ENCODE measurements at regions not wholly inside any gene's neighbourhood (a gene's known extent, or its start where the extent isn't known, plus 50 kb on each side); places are given as distances from the start of the nearest gene placed in this dataset.

- H3K4me1 ChIP-seq (ENCODE audit: control insufficient read depth in 2 of 2, insufficient read depth in 2 of 2, low read length in 2 of 2): no peaks in the 10 kb centered on the region
- no peaks in the 10 kb centered on the region for H3K36me3 ChIP-seq (replicated peaks in 1 of 2; ENCODE audit: control extremely low read depth in 1 of 2, control insufficient read depth in 1 of 2, extremely low read depth in 1 of 2, insufficient read depth in 2 of 2, low read length in 1 of 2)
- Mint-ChIP-seq H3K9me3 (ENCODE audit: insufficient read depth) (peaks cover 9% of the 10 kb centered on the region), H3K27me3 (no peaks in the 10 kb centered on the region), H3K4me3 (no peak overlapping the region), H3K4me1 (no peaks in the 10 kb centered on the region), H3K27ac (no peak overlapping the region)
- no peak overlapping the region for H3K4me2 ChIP-seq (replicated peaks; ENCODE audit: low read depth, low read length, poor library complexity, severe bottlenecking)
- no peaks in the 10 kb centered on the region for H3K27me3 ChIP-seq (replicated peaks in 1 of 4; ENCODE audit: control extremely low read depth in 1 of 4, control insufficient read depth in 3 of 4, insufficient read depth in 4 of 4, low read length in 3 of 4)
- ChIA-PET CTCF (no interaction called here), POLR2A (no interaction called here)
- no peak overlapping the region for H3K27ac ChIP-seq (ENCODE audit: low read length in 2 of 2)
- TF ChIP-seq CTCF (IDR thresholded peaks at IDR 0.05): no peak
- TF ChIP-seq EZH2 (IDR thresholded peaks at IDR 0.05; ENCODE audit: borderline replicate concordance, insufficient read depth, low read depth, low read length, poor library complexity, severe bottlenecking): no peak
- 91% methylated on average over 7 of the region's 7 CpGs for WGBS (ENCODE audit: insufficient coverage)
- H3K9ac ChIP-seq (ENCODE audit: low read length): no peak overlapping the region
- peaks cover 0 to 5% (median 0%) of the 10 kb centered on the region in 3 donors for H3K9me3 ChIP-seq (ENCODE audit: control extremely low read depth in 1 of 3, control insufficient read depth in 2 of 3, insufficient read depth in 1 of 3, low read length in 2 of 3)
- intact Hi-C loops (cut with micrococcal nuclease): no loop called here
- no peaks in the 10 kb centered on the region for H4K20me1 ChIP-seq (ENCODE audit: control insufficient read depth, insufficient read depth, low read length, poor library complexity, severe bottlenecking)
- ATAC-seq (ENCODE audit: low read depth) (no peak), DNase-seq (no peak)
- no peaks in the 10 kb centered on the region for H3K79me2 ChIP-seq (ENCODE audit: control insufficient read depth, insufficient read depth, low read length)
- no peak overlapping the region for H2AFZ ChIP-seq (ENCODE audit: insufficient read depth, low read depth, low read length, poor library complexity, severe bottlenecking)
- no peak overlapping the region for H3K4me3 ChIP-seq (ENCODE audit: control extremely low read depth in 1 of 5, extremely low read depth in 1 of 5, insufficient read depth in 1 of 5, low read depth in 2 of 5, low read length in 4 of 5)
Observed at GRCh38 chr12:125966641-125967040, 901.4 kb downstream of the AACS start.

- ATAC-seq (ENCODE audit: low read depth) (no peak), DNase-seq (no peak)
- no peaks in the 10 kb centered on the region for H3K36me3 ChIP-seq (replicated peaks in 1 of 2; ENCODE audit: control extremely low read depth in 1 of 2, control insufficient read depth in 1 of 2, extremely low read depth in 1 of 2, insufficient read depth in 2 of 2, low read length in 1 of 2)
- Mint-ChIP-seq H3K9me3 (ENCODE audit: insufficient read depth) (peaks cover 9% of the 10 kb centered on the region), H3K27ac (no peak overlapping the region), H3K4me1 (no peaks in the 10 kb centered on the region), H3K27me3 (no peaks in the 10 kb centered on the region), H3K4me3 (no peak overlapping the region)
- no CpG with 5 or more reads among the region's 2 CpGs for WGBS (ENCODE audit: insufficient coverage)
- H3K27ac ChIP-seq (ENCODE audit: low read length in 2 of 2): no peak overlapping the region
- no peaks in the 10 kb centered on the region for H3K9me3 ChIP-seq (ENCODE audit: control extremely low read depth in 1 of 3, control insufficient read depth in 2 of 3, insufficient read depth in 1 of 3, low read length in 2 of 3)
- intact Hi-C loops (cut with micrococcal nuclease): no loop called here
- H3K9ac ChIP-seq (ENCODE audit: low read length): no peak overlapping the region
- TF ChIP-seq EZH2 (IDR thresholded peaks at IDR 0.05; ENCODE audit: borderline replicate concordance, insufficient read depth, low read depth, low read length, poor library complexity, severe bottlenecking) (no peak), CTCF (IDR thresholded peaks at IDR 0.05) (no peak)
- no peaks in the 10 kb centered on the region for H3K27me3 ChIP-seq (replicated peaks in 1 of 4; ENCODE audit: control extremely low read depth in 1 of 4, control insufficient read depth in 3 of 4, insufficient read depth in 4 of 4, low read length in 3 of 4)
- POLR2A ChIA-PET: no interaction called here
- no peak overlapping the region for H2AFZ ChIP-seq (ENCODE audit: insufficient read depth, low read depth, low read length, poor library complexity, severe bottlenecking)
- no peaks in the 10 kb centered on the region for H4K20me1 ChIP-seq (ENCODE audit: control insufficient read depth, insufficient read depth, low read length, poor library complexity, severe bottlenecking)
- no peaks in the 10 kb centered on the region for H3K79me2 ChIP-seq (ENCODE audit: control insufficient read depth, insufficient read depth, low read length)
- H3K4me2 ChIP-seq (replicated peaks; ENCODE audit: low read depth, low read length, poor library complexity, severe bottlenecking): no peak overlapping the region
- H3K4me1 ChIP-seq (ENCODE audit: control insufficient read depth in 2 of 2, insufficient read depth in 2 of 2, low read length in 2 of 2): no peaks in the 10 kb centered on the region
- CTCF ChIA-PET: no interaction called here
- H3K4me3 ChIP-seq (ENCODE audit: control extremely low read depth in 1 of 5, extremely low read depth in 1 of 5, insufficient read depth in 1 of 5, low read depth in 2 of 5, low read length in 4 of 5): no peak overlapping the region
Observed at GRCh38 chr12:125968413-125968812, 903.2 kb downstream of the AACS start.

Measured in B cell (primary cell).